Right cardiac atrium (tissue), 5 donors: ENCODE measurements at regions not wholly inside any gene's neighbourhood (a gene's known extent, or its start where the extent isn't known, plus 50 kb on each side); places are given as distances from the start of the nearest gene placed in this dataset.
A peak's percentile ranks its signal among the peaks of the same experiment; 100 is the strongest.
"Not testable (repeated sequence)": the region's sequence is repeated elsewhere in the genome, so short reads cannot be mapped to it uniquely, and the experiment has no call there.

ENCODE experiments used
- ATAC-seq, 2 donors: fragments of 200-7000 bp; cut with Tn5 transposase; one replicate each; pipeline versions ENCODE4 v1.8.0 to v1.9.1; 2020; ENCODE audit warnings: moderate library complexity in 2 of 2, mild to moderate bottlenecking in 1 of 2
- DNase-seq, 3 donors: peaks; one replicate each; pipeline ENCODE4 v3.0.0-alpha.2; 2020
- H3K27ac ChIP-seq: one replicate; pipeline ENCODE4 v1.5.1; 2013; ENCODE audit warnings: mild to moderate bottlenecking, low read length, control low read depth, moderate library complexity
- H3K27me3 ChIP-seq: one replicate; pipeline ENCODE4 v1.6.1; 2013; ENCODE audit not compliant: control insufficient read depth, insufficient read depth
- H3K4me1 ChIP-seq: one replicate; pipeline ENCODE4 v1.6.1; 2013; ENCODE audit warnings: low read length; ENCODE audit not compliant: control insufficient read depth, insufficient read depth
- H3K4me3 ChIP-seq: one replicate; pipeline ENCODE4 v1.5.1; 2013; ENCODE audit warnings: low read length, control low read depth
- H3K9me3 ChIP-seq: one replicate; pipeline ENCODE4 v1.6.1; 2013; ENCODE audit warnings: low read length; ENCODE audit not compliant: control insufficient read depth
- WGBS: extraction: QIAGEN DNeasy Blood & Tissue Kit; methylation state at CpG from one replicate; pipeline ENCODE4 v1.1.7; 2013; 5-methylcytosine and 5-hydroxymethylcytosine counted together
- intact Hi-C, 4 donors: fragments of 100-400 bp; cut with DNase I; formaldehyde crosslinking; loops; one replicate each; pipeline versions ENCODE4 v1.11.0 to v1.14.0; 2022 to 2023
- donor health status: healthy with polysubstance abuse.
- donor health status: DM: no; HTN: yes; CAD: no.
- donor health status: DM: no; HTN: no; CAD: no.
- donor health status: DM: no; HTN: yes; CAD: no; lungs with severe emphysema.
- donor health status: DM: yes; HTN: yes; CAD: no.

DNA sequence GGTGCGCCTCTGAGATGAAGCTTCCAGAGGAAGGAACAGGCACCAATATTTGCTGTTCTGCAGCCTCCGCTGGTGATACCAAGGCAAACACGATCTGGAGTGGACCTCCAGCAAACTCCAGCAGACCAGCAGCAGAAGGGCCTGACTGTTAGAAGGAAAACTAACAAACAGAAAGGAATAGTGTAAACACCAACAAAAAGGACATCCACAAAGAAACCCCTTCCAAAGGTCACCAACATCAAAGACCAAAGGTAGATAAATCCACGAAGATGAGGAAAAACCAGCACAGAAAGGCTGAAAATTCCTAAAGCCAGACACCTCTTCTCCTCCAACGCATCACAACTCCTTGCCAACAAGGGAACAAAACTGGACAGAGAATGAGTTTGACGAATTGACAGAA is 68.1 kb upstream of the LIPC start:
- H3K27me3 ChIP-seq, ATAC-seq, H3K27ac ChIP-seq, DNase-seq, H3K4me3 ChIP-seq, intact Hi-C loops, H3K4me1 ChIP-seq, H3K9me3 ChIP-seq: not testable (repeated sequence)
- WGBS, result 93% methylated on average over 6 of the region's 6 CpGs

DNA sequence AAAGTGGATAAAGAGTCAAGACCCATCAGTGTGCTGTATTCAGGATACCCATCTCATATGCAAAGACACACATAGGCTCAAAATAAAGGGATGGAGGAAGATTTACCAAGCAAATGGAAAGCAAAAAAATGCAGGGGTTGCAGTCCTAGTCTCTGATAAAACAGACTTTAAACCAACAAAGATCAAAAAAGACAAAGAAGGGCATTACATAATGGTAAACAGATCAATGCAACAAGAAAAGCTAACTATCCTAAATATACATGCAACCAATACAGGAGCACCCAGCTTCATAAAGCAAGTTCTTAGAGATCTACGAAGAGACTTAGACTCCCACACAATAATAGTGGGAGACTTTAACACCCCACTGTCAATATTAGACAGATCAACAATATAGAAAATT is 66.7 kb upstream of the LIPC start:
- ATAC-seq, H3K27me3 ChIP-seq, DNase-seq, H3K27ac ChIP-seq, H3K4me1 ChIP-seq, H3K4me3 ChIP-seq, H3K9me3 ChIP-seq, intact Hi-C loops: not testable (repeated sequence)
- WGBS, result 92% methylated on average over 1 of the region's 1 CpG

GRCh38 chr15:58369261-58369701 is 62.5 kb upstream of the LIPC start:
- no peak overlapping the region for H3K27ac ChIP-seq
- intact Hi-C loops, result no loop called here
- DNase-seq (no peak), ATAC-seq (peak in 1 of 2 donors; percentile 44)
- H3K4me3 ChIP-seq, result no peak overlapping the region
- 58% methylated on average over 5 of the region's 5 CpGs for WGBS
- no peaks in the 10 kb centered on the region for H3K27me3 ChIP-seq
- no peaks in the 10 kb centered on the region for H3K9me3 ChIP-seq
- H3K4me1 ChIP-seq, result no peaks in the 10 kb centered on the region

- no peak overlapping the region for H3K4me3 ChIP-seq
- DNase-seq (no peak), ATAC-seq (no peak)
- WGBS, result 90% methylated on average over 3 of the region's 3 CpGs
- no peak overlapping the region for H3K27ac ChIP-seq
- intact Hi-C loops, result no loop called here
- no peaks in the 10 kb centered on the region for H3K9me3 ChIP-seq
- no peaks in the 10 kb centered on the region for H3K4me1 ChIP-seq
- no peaks in the 10 kb centered on the region for H3K27me3 ChIP-seq
Measured at GRCh38 chr15:58369956-58370355, 61.8 kb upstream of the LIPC start.

- no peaks in the 10 kb centered on the region for H3K9me3 ChIP-seq
- 78% methylated on average over 3 of the region's 3 CpGs for WGBS
- H3K4me3 ChIP-seq, result no peak overlapping the region
- ATAC-seq (no peak), DNase-seq (no peak)
- no peak overlapping the region for H3K27ac ChIP-seq
- H3K27me3 ChIP-seq, result no peaks in the 10 kb centered on the region
- intact Hi-C loops, result no loop called here
- no peaks in the 10 kb centered on the region for H3K4me1 ChIP-seq
Measured at GRCh38 chr15:58374147-58374546, 57.6 kb upstream of the LIPC start.

DNA sequence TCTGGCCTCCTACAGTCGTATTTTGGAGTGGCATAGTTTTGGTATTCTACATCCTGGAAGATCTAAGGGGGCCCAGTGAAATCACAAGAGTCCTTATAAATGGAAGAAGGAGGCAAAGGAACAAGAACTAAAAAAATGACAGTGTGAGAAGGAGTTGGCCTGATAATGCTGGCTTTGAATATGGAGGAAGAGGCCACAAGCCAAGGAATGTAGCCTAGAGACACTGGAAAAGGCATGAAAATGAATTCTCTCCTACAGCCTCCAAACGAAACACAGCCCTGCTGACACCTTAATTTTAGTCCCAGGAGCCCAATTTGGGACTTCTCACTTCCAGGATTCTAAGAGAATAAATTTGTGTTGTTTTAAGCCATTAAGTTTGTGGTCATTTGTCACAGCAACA is 54.6 kb upstream of the LIPC start:
- no peak overlapping the region for H3K27ac ChIP-seq
- no peak overlapping the region for H3K4me3 ChIP-seq
- intact Hi-C loops, result no loop called here
- no peaks in the 10 kb centered on the region for H3K27me3 ChIP-seq
- H3K9me3 ChIP-seq, result no peaks in the 10 kb centered on the region
- DNase-seq (no peak), ATAC-seq (no peak)
- 92% methylated on average over 2 of the region's 2 CpGs for WGBS
- no peaks in the 10 kb centered on the region for H3K4me1 ChIP-seq

DNA sequence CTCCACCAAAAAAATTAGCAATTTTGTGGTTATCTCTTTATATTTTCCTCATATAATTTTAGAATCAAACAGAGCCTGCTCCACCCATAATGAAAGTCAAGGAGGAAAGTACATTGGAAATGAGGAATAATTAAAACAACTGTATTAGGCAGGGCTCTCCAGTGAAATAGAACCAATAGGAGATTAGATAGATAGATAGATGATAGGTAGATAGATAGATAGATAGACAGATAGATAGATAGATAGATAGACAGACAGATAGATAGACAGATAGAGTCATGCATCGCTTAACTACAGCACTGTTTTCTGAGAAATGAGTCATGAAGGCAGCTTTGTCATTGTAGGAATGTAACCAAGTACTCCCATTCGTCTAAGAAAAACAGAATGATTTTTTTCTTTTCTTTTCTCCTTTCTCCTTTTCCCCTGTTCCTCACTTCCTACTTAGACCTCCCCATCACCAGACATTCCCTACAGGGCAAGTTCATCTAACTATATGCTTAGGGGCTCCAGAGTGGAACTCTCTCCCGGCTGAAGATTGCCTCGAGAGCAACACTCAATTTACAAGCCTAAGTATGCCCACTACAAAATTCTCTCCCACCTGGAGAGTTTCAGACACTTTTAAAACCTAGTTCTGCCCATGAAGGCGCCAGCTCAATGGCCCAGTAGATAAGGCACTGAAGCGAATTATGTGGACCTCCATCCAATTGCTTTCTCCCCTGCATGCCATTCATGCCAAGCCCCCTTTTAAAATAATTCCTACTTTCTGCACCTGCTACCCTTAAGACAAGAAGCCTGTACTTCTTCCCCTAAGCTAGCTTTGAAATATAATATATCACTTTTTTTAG is 53.3 kb upstream of the LIPC start:
- DNase-seq, result no peak
- no peak overlapping the region for H3K27ac ChIP-seq
- ATAC-seq, result no peak
- H3K4me3 ChIP-seq, result no peak overlapping the region
- H3K27me3 ChIP-seq, result no peaks in the 10 kb centered on the region
- WGBS, result 85% methylated on average over 6 of the region's 6 CpGs
- intact Hi-C loops, result no loop called here
- H3K9me3 ChIP-seq, result no peaks in the 10 kb centered on the region
- no peaks in the 10 kb centered on the region for H3K4me1 ChIP-seq

GRCh38 chr15:58379454-58379853 is 52.3 kb upstream of the LIPC start:
- H3K4me1 ChIP-seq, ATAC-seq, H3K4me3 ChIP-seq, H3K27ac ChIP-seq, H3K9me3 ChIP-seq, H3K27me3 ChIP-seq, DNase-seq, intact Hi-C loops: not testable (repeated sequence)

GRCh38 chr15:58380280-58380945 is 51.4 kb upstream of the LIPC start:
- Histone ChIP-seq H3K27ac (no peak overlapping the region), H3K9me3 (no peaks in the 10 kb centered on the region), H3K4me1 (no peaks in the 10 kb centered on the region), H3K4me3 (no peak overlapping the region), H3K27me3 (no peaks in the 10 kb centered on the region)
- ATAC-seq, result no peak
- DNase-seq, result peak in 2 of 3 donors; percentile 31 to 69
- 63% methylated on average over 4 of the region's 4 CpGs for WGBS
- intact Hi-C loops, result no loop called here

DNA sequence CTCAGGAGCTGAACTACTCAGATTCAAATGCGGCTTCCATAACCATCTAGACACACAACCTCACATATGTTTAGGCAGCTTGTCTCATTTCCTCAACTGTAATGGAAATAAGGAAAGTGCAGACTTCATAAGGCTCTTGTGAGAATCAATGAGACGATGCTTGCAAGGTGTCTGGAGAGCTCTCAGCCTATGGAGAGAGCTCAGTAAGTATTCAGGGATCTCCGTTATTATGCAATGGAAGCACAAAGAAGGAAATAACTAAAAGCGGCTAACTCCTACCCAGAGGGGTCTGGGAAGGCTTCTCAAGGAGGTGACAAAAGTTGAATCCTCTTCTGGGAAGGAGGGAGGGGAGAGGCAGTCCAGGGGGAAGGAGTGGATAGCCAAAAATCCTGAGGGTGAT is 50.1 kb upstream of the LIPC start:
- DNase-seq (no peak), ATAC-seq (no peak)
- H3K27me3 ChIP-seq, result no peaks in the 10 kb centered on the region
- 79% methylated on average over 4 of the region's 4 CpGs for WGBS
- intact Hi-C loops, result no loop called here
- no peak overlapping the region for H3K4me3 ChIP-seq
- H3K4me1 ChIP-seq, result no peaks in the 10 kb centered on the region
- no peak overlapping the region for H3K27ac ChIP-seq
- H3K9me3 ChIP-seq, result no peaks in the 10 kb centered on the region
